H1 (cell line): ENCODE measurements at regions not wholly inside any gene's neighbourhood (a gene's known extent, or its start where the extent isn't known, plus 50 kb on each side); places are given as distances from the start of the nearest gene placed in this dataset.

Experiments
- ASH2L ChIP-seq: fragments of 200-600, 300-600 bp; sonication (generic); IDR thresholded peaks from one replicate; pipeline ENCODE4 v1.7.1; 2017; ENCODE audit warnings: low read length
- CREB1 ChIP-seq: IDR thresholded peaks from 2 replicates; pipeline ENCODE4 v1.6.1; 2012; ENCODE audit warnings: inconsistent platforms
- CTCF ChIP-seq, 3 experiments: IDR thresholded peaks; 1 replicate in 2 of 3; 2 replicates in 1 of 3; pipeline versions ENCODE4 v1.5.1 to v1.6.1; 2011; ENCODE audit warnings: low read length in 3 of 3, mild to moderate bottlenecking in 3 of 3, inconsistent platforms in 2 of 3, low read depth in 1 of 3, moderate library complexity in 1 of 3; ENCODE audit not compliant: insufficient read depth in 1 of 3; ENCODE audit errors: control extremely low read depth in 1 of 3
- JUND ChIP-seq: IDR thresholded peaks from 2 replicates; pipeline ENCODE4 v1.6.1; 2011; ENCODE audit warnings: mild to moderate bottlenecking, improper control_type of control experiment, low read length
- KDM5A ChIP-seq: fragments of 200-600 bp; IDR thresholded peaks from 2 replicates; pipeline ENCODE4 v1.7.1; 2012; ENCODE audit warnings: mild to moderate bottlenecking, low read length, inconsistent platforms, mixed read lengths
- MAX ChIP-seq: IDR thresholded peaks from 2 replicates; pipeline ENCODE4 v1.6.1; 2012; ENCODE audit warnings: inconsistent platforms
- POLR2A ChIP-seq, 2 experiments: IDR thresholded peaks; 1 replicate in 1 of 2; 2 replicates in 1 of 2; pipeline ENCODE4 v1.6.1; 2011; ENCODE audit warnings: low read depth in 2 of 2, low read length in 2 of 2, mild to moderate bottlenecking in 2 of 2; ENCODE audit errors: control extremely low read depth in 1 of 2
- SIRT6 ChIP-seq: IDR thresholded peaks from one replicate; pipeline ENCODE4 v1.7.1; 2012; ENCODE audit warnings: low read length, inconsistent platforms
- SRF ChIP-seq: IDR thresholded peaks from 2 replicates; pipeline ENCODE4 v1.6.1; 2011; ENCODE audit warnings: mild to moderate bottlenecking, low read depth, low read length, moderate library complexity
- TAF1 ChIP-seq: IDR thresholded peaks from 2 replicates; pipeline ENCODE4 v1.6.1; 2011; ENCODE audit warnings: mild to moderate bottlenecking, low read depth, low read length

GRCh38 chr3:102229062-102229655 lies 205.7 kb upstream of the ZPLD1 start:
- TF ChIP-seq CTCF (IDR thresholded peaks at IDR 0.05; ENCODE audit: control extremely low read depth in 1 of 3, insufficient read depth in 1 of 3, low read depth in 1 of 3, low read length in 3 of 3) (peak; percentile 71 to 92 (median 90)), CREB1 (no peak), MAX (no peak), ASH2L (no peak), POLR2A (IDR thresholded peaks at IDR 0.05; ENCODE audit: control extremely low read depth in 1 of 2, low read depth in 2 of 2, low read length in 2 of 2) (no peak), TAF1 (no peak), JUND (no peak), SIRT6 (no peak), SRF (no peak), KDM5A (no peak)
